D721Med (cell line): ENCODE measurements at regions not wholly inside any gene's neighbourhood (a gene's known extent, or its start where the extent isn't known, plus 50 kb on each side); places are given as distances from the start of the nearest gene placed in this dataset.

Source experiments
- DNase-seq: peaks from one replicate; pipeline ENCODE4 v3.0.0; 2011; ENCODE audit warnings: low spot score; ENCODE audit not compliant: insufficient read length
- FAIRE-seq: peaks from 2 replicates; lab custom pipeline; 2011; peaks lifted over from hg19 to GRCh38; lab: Jason Lieb, UNC
- TF ChIP-seq, protein P1 (sequence below): IDR thresholded peaks from 2 replicates; pipeline ENCODE4 v1.5.1; 2012; ENCODE audit warnings: mild to moderate bottlenecking, control low read depth; ENCODE audit not compliant: insufficient read depth; ENCODE audit errors: missing control alignments

DNA sequence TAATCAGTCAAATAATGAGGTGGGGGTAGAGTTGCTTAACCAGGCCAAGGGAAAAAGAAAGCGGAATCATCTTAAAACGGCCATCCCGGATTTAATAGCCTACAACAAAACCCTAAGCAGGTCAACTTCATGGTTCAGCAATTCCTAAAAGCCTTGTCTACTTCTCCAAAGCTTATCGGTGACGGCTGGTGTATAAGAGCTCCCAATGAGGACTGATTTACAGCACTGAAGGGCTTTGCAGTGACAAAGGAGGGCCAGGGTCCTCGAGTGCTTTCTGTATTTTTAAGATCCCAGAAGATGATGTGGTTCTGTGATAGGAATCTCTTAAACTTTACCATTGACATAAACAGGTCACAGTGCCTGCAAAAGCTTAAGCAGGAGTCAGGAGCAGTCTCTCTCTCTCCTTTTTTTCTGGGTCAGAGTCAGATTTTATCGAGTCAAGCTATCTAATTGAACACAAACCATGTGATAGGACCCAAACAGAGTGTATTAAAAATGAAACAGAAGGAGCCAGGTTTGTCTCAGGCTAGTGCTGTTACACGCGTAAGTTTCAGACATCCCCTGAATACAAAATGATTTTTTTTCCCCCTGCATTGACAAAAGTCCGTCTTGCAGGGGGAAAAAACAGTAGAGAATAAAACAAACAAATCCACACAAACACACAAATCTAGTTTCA, 663.6 kb upstream of the ZNF608 start:
- TF ChIP-seq, protein P1, sequence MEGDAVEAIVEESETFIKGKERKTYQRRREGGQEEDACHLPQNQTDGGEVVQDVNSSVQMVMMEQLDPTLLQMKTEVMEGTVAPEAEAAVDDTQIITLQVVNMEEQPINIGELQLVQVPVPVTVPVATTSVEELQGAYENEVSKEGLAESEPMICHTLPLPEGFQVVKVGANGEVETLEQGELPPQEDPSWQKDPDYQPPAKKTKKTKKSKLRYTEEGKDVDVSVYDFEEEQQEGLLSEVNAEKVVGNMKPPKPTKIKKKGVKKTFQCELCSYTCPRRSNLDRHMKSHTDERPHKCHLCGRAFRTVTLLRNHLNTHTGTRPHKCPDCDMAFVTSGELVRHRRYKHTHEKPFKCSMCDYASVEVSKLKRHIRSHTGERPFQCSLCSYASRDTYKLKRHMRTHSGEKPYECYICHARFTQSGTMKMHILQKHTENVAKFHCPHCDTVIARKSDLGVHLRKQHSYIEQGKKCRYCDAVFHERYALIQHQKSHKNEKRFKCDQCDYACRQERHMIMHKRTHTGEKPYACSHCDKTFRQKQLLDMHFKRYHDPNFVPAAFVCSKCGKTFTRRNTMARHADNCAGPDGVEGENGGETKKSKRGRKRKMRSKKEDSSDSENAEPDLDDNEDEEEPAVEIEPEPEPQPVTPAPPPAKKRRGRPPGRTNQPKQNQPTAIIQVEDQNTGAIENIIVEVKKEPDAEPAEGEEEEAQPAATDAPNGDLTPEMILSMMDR: no peak
- DNase-seq (no peak), FAIRE-seq (no peak)

DNA sequence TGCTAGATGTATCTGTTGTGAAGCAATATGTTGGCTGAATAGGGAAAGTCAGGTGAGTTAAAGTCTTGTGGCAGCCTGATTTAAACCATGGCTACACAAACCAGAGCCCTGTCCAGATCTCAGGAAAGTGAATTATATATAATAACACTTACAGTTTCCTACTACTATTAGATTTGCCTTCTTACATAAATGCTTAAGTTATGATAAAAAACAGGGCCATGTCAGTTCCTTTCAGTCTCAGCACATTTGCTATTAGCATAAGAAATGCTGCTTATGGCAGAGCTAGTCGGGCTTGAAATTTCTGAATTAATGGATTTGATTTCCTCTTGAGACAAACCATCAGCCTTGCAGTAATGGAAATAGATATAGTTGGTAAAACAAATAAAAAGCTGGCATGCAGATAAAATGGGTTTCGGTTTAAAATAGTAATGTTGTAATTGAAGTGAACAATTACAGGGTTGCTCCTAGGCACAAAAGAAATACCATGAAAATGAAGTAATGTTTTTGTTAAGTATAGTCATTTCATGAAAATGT, 664.2 kb upstream of the ZNF608 start:
- DNase-seq (no peak), FAIRE-seq (no peak)
- TF ChIP-seq, protein P1: no peak

DNA sequence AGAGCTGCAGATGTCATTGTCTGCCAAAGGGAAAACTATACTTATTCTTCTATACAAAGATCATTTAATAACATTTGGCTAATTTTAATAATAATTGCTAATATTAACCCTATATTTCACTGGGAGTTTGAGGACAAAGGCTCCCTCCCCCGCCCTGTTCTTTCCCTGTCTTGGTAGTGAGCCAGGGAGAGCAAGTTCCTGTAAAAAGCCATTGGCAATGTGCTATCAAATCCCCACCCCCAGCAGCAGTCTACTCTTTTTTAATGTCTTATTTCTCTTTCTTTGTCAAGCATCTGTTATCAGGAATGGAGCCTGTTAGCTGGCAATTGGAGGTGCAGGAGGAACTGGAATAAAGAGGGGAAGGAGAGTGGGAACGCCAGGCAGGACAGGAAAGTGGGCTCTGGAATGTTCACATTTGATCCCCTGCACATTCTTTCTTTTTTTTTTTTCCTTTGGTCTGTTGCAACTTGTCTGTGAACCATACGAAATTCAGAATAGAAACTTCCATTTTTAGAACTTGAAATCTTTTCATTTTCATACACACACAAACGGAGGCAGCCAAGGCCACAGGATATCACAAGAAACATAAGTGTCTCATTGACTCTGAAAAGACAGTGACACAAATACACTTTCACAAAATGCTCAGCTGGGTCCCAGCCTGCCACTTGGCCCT, 664.8 kb upstream of the ZNF608 start:
- DNase-seq: no peak
- no peak for FAIRE-seq
- TF ChIP-seq, protein P1: no peak

DNA sequence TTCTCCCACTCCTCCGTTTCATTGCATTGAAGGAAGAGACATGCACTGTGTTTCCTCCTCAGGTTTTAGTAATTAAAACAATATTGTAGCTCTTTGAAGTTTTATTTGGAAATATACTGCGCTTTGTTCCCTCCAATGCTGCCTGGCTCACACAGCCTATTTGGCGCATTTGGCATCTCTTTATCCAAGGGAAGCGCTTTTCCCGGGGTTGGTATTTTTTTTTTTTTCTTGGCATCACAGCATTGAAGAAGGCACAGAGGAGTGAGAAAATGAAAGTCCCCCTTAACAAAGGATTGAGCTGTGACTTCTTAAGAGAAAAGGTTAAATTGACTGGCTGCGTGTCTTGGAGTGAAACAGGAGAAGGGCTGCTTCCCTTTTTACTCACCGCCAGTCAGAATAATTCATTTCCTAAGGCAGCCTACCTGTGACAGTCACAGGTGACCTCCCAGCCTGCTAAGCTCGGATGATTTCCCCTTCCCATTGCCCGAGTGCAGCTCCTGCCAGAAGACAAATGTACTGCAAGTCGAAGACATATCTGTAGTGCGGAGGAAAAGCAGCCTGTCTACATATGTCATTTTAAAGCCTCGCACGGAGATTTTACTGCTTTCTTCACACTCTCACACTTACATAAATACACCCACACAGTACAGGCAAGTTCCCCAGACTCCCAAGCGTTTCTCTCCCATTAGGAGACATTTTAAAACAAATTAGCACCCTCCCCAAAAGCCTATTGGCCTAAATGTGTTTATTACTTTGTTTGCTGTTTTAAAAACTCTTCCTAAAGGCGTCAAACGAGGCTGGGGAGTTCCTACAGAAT, 665.5 kb upstream of the ZNF608 start:
- no peak for FAIRE-seq
- DNase-seq: no peak
- TF ChIP-seq, protein P1: no peak

DNA sequence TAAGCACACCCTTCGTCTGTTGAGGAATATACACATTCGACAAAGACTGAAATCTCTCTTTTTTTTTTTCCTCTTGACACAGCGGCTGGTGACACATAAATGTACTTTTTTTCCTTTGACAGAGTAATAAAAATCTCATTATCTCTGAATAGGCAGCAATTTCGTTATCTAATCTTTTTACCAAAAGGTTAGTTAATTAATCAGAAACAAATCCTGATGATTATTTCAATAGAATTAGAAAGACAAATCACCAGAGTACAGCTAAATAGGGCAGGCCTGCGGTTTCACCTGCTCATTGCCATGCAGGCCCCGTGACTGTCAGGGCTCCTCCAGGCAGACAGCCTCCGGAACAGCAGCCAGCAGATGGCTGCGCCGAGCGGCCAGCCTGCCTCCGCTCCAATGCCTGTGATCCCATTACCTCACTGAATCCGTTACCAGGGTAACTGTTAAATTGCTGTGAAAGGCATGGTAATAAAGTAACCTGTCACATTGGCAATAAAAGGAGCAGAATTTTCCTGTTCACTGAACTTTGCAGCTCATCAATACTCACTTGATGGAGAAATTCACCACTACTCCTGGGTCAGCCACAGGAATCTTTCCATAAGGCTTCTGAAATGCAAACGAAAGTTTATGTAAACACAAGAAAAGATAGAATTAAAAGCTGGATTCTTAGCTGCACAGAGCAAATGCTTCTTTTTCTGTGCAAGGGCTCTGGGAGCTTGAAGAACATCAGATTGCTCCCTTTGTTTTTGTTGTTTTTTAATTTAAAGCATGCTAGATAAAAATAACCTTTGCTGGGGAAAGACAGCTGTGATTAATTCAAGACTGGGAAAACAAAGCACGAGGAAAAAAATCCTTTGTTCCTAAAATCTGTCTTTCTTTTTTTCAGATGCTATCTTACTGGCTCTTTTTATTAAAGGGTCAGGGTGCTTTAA, 666.4 kb upstream of the ZNF608 start:
- TF ChIP-seq, protein P1: peak; percentile 54
- peak; percentile 94 for FAIRE-seq

DNA sequence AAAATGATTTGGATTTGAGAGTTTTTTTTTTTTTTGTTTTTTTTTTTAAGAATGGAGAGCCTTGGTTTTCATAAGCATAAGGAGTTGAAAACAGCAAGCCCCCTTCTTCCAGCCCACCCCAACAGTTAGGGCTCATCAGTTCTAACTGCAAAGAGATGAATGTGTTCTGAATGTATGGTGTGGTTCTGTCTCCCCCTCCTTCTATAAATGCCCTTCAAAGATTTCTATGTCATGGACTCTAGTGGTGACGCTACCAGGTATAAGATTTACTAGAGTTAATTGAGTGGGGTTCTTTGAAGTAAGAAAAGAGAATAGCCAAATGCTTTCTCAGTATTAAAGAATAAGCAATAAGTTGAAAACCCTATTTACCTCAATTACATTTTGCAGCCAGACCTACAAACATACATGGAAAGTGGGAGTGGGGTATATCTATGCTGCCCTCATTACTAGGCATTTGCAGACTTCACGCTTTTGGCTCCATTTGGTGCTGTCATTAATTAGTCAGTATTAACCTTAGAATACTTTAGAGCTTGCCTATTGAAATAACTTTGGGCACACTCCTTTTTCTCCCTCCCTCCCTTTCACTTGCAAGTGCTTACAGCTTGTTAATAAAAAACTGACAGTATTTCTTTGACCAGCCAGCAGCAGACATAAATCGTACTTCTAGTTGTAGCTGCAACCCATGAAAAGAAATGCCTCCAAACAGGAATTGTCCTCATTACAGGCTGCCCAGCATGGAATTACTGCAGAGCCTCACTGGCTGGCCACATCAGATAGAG, 667.2 kb upstream of the ZNF608 start:
- FAIRE-seq (peak; percentile 32), DNase-seq (no peak)

More for the DNA sequence above, 666.4 kb upstream of the ZNF608 start:
- no peak for DNase-seq

More for the DNA sequence above, 667.2 kb upstream of the ZNF608 start:
- TF ChIP-seq, protein P1: no peak
